SK-N-SH (cell line): ENCODE measurements at regions not wholly inside any gene's neighbourhood (a gene's known extent, or its start where the extent isn't known, plus 50 kb on each side); places are given as distances from the start of the nearest gene placed in this dataset.

Source experiments
- CTCF ChIA-PET: fragments of 300-600, 350-600 bp; formaldehyde crosslinking; extraction: SDS; loops from one replicate; lab custom pipeline; 2021; lab: Yijun Ruan, JAX
- POLR2A ChIA-PET: fragments of 350-600 bp; sonication (Branson Sonifier 250); formaldehyde crosslinking; extraction: SDS; loops from one replicate; lab custom pipeline; 2020; ENCODE audit warnings: antibody characterized with exemption, inconsistent platforms; lab: Yijun Ruan, JAX
- DNase-seq: peaks from one replicate; pipeline ENCODE4 v3.0.0; 2012
- H2AFZ ChIP-seq: fragments of 200-600 bp; sonication (generic); 2 replicates; pipeline ENCODE4 v1.8.1; 2016; ENCODE audit warnings: antibody characterized with exemption, mild to moderate bottlenecking, low read depth
- H3F3A ChIP-seq: fragments of 200-600 bp; sonication (generic); replicated peaks from 2 replicates; pipeline ENCODE3; 2016; ENCODE audit warnings: antibody characterized with exemption, mild to moderate bottlenecking; ENCODE audit not compliant: insufficient read depth
- H3K27ac ChIP-seq, 2 experiments: fragments of 200-500 bp in 1 of 2; fragments of 200-600 bp in 1 of 2; sonication (Bioruptor generic) in 1 of 2; sonication (generic), shearing (Covaris generic) in 1 of 2; 2 replicates each; pipeline versions ENCODE4 v1.5.1 to v1.6.1; 2014 to 2016; ENCODE audit warnings: low read depth in 2 of 2, inconsistent platforms in 1 of 2, low read length in 1 of 2, mild to moderate bottlenecking in 1 of 2, mixed read lengths in 1 of 2
- H3K27me3 ChIP-seq: fragments of 200-600 bp; sonication (generic), shearing (Covaris generic); 2 replicates; pipeline ENCODE4 v1.6.1; 2016; ENCODE audit warnings: mixed run types; ENCODE audit not compliant: insufficient read depth
- H3K36me3 ChIP-seq, 2 experiments: fragments of 200-500 bp in 1 of 2; fragments of 200-600 bp in 1 of 2; sonication (Bioruptor generic) in 1 of 2; sonication (generic) in 1 of 2; replicated peaks in 1 of 2; 2 replicates each; pipeline versions ENCODE3 to v1.5.1; 2014 to 2016; ENCODE audit warnings: low read length in 1 of 2, mild to moderate bottlenecking in 1 of 2; ENCODE audit not compliant: insufficient read depth in 2 of 2, control insufficient read depth in 1 of 2
- H3K4me1 ChIP-seq, 2 experiments: fragments of 200-500 bp in 1 of 2; fragments of 200-600 bp in 1 of 2; sonication (Bioruptor generic) in 1 of 2; sonication (generic), shearing (Covaris generic) in 1 of 2; 2 replicates each; pipeline versions ENCODE4 v1.5.1 to v1.6.1; 2014 to 2016; ENCODE audit warnings: low read depth in 1 of 2, low read length in 1 of 2, mixed run types in 1 of 2; ENCODE audit not compliant: insufficient read depth in 2 of 2, control insufficient read depth in 1 of 2
- H3K4me2 ChIP-seq: fragments of 200-600 bp; sonication (generic), shearing (Covaris generic); 2 replicates; pipeline ENCODE4 v1.6.1; 2017; ENCODE audit warnings: mixed run types
- H3K4me3 ChIP-seq, 2 experiments: fragments of 200-500 bp in 1 of 2; fragments of 200-600 bp in 1 of 2; sonication (Bioruptor generic) in 1 of 2; sonication (generic), shearing (Covaris generic) in 1 of 2; 2 replicates each; pipeline versions ENCODE4 v1.5.1 to v1.8.1; 2014 to 2016; ENCODE audit warnings: low read depth in 2 of 2, inconsistent platforms in 1 of 2, low read length in 1 of 2, mild to moderate bottlenecking in 1 of 2, mixed read lengths in 1 of 2, moderate library complexity in 1 of 2
- H3K79me2 ChIP-seq: fragments of 200-600 bp; sonication (generic); 2 replicates; pipeline ENCODE4 v1.8.1; 2017; ENCODE audit warnings: mild to moderate bottlenecking; ENCODE audit not compliant: insufficient read depth
- H3K9ac ChIP-seq: fragments of 200-600 bp; sonication (generic); 2 replicates; pipeline ENCODE4 v1.6.1; 2017; ENCODE audit warnings: mixed run types
- H3K9me2 ChIP-seq: fragments of 200-600 bp; sonication (generic); 2 replicates; pipeline ENCODE4 v1.6.1; 2017; ENCODE audit warnings: mixed run types
- H3K9me3 ChIP-seq: fragments of 200-600 bp; sonication (generic); 2 replicates; pipeline ENCODE4 v1.6.1; 2017; ENCODE audit warnings: mixed run types, mild to moderate bottlenecking, moderate library complexity
- H4K20me1 ChIP-seq: fragments of 200-600 bp; sonication (generic); 2 replicates; pipeline ENCODE4 v1.6.1; 2017; ENCODE audit warnings: mild to moderate bottlenecking, mixed run types; ENCODE audit not compliant: insufficient read depth
- FOXJ3 ChIP-seq: sonication (generic); formaldehyde crosslinking; IDR thresholded peaks from 2 replicates; pipeline ENCODE4 v1.5.1; 2020; ENCODE audit warnings: mild to moderate bottlenecking, missing genetic modification reagents
- GABPA ChIP-seq: IDR thresholded peaks from 2 replicates; pipeline ENCODE4 v1.4.0; 2012; ENCODE audit warnings: low read depth, mild to moderate bottlenecking
- GATA2 ChIP-seq: sonication (generic); formaldehyde crosslinking; IDR thresholded peaks from 2 replicates; pipeline ENCODE4 v1.5.0; 2020; ENCODE audit warnings: mild to moderate bottlenecking, missing genetic modification reagents
- JUND ChIP-seq: IDR thresholded peaks from 2 replicates; pipeline ENCODE4 v1.4.0; 2012
- MXI1 ChIP-seq: IDR thresholded peaks from 2 replicates; pipeline ENCODE4 v1.6.1; 2012; ENCODE audit warnings: mild to moderate bottlenecking, low read depth, low read length, improper control_type of control experiment
- NRF1 ChIP-seq: IDR thresholded peaks from 2 replicates; pipeline ENCODE4 v1.6.1; 2012; ENCODE audit warnings: low read depth, mild to moderate bottlenecking, low read length
- RCOR1 ChIP-seq: fragments of 150-350 bp; IDR thresholded peaks from 2 replicates; pipeline ENCODE4 v1.6.1; 2017; ENCODE audit warnings: antibody characterized with exemption, low read length
- SIN3A ChIP-seq: IDR thresholded peaks from 2 replicates; pipeline ENCODE4 v1.6.1; 2012; ENCODE audit warnings: low read depth, mild to moderate bottlenecking, low read length, moderate library complexity, borderline replicate concordance
- SMC3 ChIP-seq: IDR thresholded peaks from 2 replicates; pipeline ENCODE4 v1.6.1; 2012; ENCODE audit warnings: low read depth, low read length, improper control_type of control experiment
- TCF12 ChIP-seq: IDR thresholded peaks from 2 replicates; pipeline ENCODE4 v1.4.0; 2012
- YY1 ChIP-seq: IDR thresholded peaks from 2 replicates; pipeline ENCODE4 v1.4.0; 2012; ENCODE audit warnings: low read depth, mild to moderate bottlenecking
- WGBS: methylation state at CpG from one replicate; pipeline ENCODE4 v1.1.6; 2017; ENCODE audit warnings: low lambda C conversion rate; 5-methylcytosine and 5-hydroxymethylcytosine counted together
- TF ChIP-seq, protein P1 (sequence below): fragments of 150-350 bp; IDR thresholded peaks from 2 replicates; pipeline ENCODE4 v1.6.1; 2016; ENCODE audit warnings: mild to moderate bottlenecking, low read depth, low read length
- TF ChIP-seq, protein P2 (sequence below): fragments of 150-350 bp; IDR thresholded peaks from 2 replicates; pipeline ENCODE4 v1.6.1; 2017; ENCODE audit warnings: antibody characterized with exemption, low read length, low read depth, borderline replicate concordance
- TF ChIP-seq, protein P3 (sequence below): IDR thresholded peaks from 2 replicates; pipeline ENCODE4 v1.4.0; 2012; ENCODE audit warnings: low read depth, borderline replicate concordance
- TF ChIP-seq, protein P4 (sequence below): fragments of 200-600 bp; sonication (generic); IDR thresholded peaks from 2 replicates; pipeline ENCODE4 v1.6.1; 2017; ENCODE audit warnings: antibody characterized with exemption, mild to moderate bottlenecking, moderate library complexity
- TF ChIP-seq, protein P5 (sequence below): IDR thresholded peaks from 2 replicates; pipeline ENCODE4 v1.4.0; 2012; ENCODE audit warnings: low read depth, borderline replicate concordance
- TF ChIP-seq, protein P6 (sequence below): IDR thresholded peaks from 2 replicates; pipeline ENCODE4 v1.6.1; 2012; ENCODE audit warnings: mild to moderate bottlenecking, low read depth, low read length, moderate library complexity
- TF ChIP-seq, protein P7 (sequence below): IDR thresholded peaks from 2 replicates; pipeline ENCODE4; 2012

DNA sequence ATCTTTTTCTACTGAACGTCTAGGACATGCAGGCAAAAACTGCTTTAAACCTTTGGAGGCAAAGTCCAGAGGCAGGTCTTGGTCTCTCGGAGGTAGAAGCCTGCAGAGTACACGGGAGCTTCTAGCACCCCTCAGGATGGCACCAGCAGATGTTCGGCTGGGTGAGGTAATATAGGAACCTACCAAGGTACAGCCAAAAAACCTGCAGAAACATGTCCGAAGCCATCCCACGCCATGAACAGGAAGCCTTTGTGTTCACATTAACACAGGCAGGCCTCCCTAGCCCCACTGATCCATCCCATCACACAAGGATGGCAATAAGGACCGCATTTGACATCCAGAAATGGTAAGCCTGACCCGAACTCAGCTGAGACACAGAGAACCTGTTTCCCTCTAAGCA is 157.9 kb upstream of the HES1 start:
- CTCF ChIA-PET = no interaction called here
- Histone ChIP-seq H3K4me3 (no peak overlapping the region), H3K9me2 (no peaks in the 10 kb centered on the region), H3K79me2 (no peaks in the 10 kb centered on the region), H3K27ac (no peak overlapping the region), H3K27me3 (no peaks in the 10 kb centered on the region; the same call in 1 of the 2 replicates), H4K20me1 (no peaks in the 10 kb centered on the region), H3K9ac (no peak overlapping the region), H3K36me3 (no peaks in the 10 kb centered on the region), H2AFZ (no peak overlapping the region), H3K4me1 (no peaks in the 10 kb centered on the region), H3K4me2 (no peak overlapping the region), H3F3A (no peaks in the 10 kb centered on the region), H3K9me3 (no peaks in the 10 kb centered on the region)
- TF ChIP-seq, protein P1, sequence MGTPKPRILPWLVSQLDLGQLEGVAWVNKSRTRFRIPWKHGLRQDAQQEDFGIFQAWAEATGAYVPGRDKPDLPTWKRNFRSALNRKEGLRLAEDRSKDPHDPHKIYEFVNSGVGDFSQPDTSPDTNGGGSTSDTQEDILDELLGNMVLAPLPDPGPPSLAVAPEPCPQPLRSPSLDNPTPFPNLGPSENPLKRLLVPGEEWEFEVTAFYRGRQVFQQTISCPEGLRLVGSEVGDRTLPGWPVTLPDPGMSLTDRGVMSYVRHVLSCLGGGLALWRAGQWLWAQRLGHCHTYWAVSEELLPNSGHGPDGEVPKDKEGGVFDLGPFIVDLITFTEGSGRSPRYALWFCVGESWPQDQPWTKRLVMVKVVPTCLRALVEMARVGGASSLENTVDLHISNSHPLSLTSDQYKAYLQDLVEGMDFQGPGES = no peak
- TF ChIP-seq SIN3A = no peak
- TF ChIP-seq, protein P2, sequence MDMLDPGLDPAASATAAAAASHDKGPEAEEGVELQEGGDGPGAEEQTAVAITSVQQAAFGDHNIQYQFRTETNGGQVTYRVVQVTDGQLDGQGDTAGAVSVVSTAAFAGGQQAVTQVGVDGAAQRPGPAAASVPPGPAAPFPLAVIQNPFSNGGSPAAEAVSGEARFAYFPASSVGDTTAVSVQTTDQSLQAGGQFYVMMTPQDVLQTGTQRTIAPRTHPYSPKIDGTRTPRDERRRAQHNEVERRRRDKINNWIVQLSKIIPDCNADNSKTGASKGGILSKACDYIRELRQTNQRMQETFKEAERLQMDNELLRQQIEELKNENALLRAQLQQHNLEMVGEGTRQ = no peak
- no peak for TF ChIP-seq FOXJ3 (CRISPR knock-in tag)
- no peak for TF ChIP-seq YY1
- no peak for TF ChIP-seq MXI1
- TF ChIP-seq SMC3 = no peak
- TF ChIP-seq, protein P3, sequence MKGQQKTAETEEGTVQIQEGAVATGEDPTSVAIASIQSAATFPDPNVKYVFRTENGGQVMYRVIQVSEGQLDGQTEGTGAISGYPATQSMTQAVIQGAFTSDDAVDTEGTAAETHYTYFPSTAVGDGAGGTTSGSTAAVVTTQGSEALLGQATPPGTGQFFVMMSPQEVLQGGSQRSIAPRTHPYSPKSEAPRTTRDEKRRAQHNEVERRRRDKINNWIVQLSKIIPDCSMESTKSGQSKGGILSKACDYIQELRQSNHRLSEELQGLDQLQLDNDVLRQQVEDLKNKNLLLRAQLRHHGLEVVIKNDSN = no peak
- no peak for TF ChIP-seq TCF12
- TF ChIP-seq, protein P4, sequence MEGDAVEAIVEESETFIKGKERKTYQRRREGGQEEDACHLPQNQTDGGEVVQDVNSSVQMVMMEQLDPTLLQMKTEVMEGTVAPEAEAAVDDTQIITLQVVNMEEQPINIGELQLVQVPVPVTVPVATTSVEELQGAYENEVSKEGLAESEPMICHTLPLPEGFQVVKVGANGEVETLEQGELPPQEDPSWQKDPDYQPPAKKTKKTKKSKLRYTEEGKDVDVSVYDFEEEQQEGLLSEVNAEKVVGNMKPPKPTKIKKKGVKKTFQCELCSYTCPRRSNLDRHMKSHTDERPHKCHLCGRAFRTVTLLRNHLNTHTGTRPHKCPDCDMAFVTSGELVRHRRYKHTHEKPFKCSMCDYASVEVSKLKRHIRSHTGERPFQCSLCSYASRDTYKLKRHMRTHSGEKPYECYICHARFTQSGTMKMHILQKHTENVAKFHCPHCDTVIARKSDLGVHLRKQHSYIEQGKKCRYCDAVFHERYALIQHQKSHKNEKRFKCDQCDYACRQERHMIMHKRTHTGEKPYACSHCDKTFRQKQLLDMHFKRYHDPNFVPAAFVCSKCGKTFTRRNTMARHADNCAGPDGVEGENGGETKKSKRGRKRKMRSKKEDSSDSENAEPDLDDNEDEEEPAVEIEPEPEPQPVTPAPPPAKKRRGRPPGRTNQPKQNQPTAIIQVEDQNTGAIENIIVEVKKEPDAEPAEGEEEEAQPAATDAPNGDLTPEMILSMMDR = no peak
- TF ChIP-seq RCOR1 = no peak
- no peak for TF ChIP-seq NRF1
- TF ChIP-seq, protein P5, sequence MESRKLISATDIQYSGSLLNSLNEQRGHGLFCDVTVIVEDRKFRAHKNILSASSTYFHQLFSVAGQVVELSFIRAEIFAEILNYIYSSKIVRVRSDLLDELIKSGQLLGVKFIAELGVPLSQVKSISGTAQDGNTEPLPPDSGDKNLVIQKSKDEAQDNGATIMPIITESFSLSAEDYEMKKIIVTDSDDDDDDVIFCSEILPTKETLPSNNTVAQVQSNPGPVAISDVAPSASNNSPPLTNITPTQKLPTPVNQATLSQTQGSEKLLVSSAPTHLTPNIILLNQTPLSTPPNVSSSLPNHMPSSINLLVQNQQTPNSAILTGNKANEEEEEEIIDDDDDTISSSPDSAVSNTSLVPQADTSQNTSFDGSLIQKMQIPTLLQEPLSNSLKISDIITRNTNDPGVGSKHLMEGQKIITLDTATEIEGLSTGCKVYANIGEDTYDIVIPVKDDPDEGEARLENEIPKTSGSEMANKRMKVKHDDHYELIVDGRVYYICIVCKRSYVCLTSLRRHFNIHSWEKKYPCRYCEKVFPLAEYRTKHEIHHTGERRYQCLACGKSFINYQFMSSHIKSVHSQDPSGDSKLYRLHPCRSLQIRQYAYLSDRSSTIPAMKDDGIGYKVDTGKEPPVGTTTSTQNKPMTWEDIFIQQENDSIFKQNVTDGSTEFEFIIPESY = no peak
- TF ChIP-seq, protein P6, sequence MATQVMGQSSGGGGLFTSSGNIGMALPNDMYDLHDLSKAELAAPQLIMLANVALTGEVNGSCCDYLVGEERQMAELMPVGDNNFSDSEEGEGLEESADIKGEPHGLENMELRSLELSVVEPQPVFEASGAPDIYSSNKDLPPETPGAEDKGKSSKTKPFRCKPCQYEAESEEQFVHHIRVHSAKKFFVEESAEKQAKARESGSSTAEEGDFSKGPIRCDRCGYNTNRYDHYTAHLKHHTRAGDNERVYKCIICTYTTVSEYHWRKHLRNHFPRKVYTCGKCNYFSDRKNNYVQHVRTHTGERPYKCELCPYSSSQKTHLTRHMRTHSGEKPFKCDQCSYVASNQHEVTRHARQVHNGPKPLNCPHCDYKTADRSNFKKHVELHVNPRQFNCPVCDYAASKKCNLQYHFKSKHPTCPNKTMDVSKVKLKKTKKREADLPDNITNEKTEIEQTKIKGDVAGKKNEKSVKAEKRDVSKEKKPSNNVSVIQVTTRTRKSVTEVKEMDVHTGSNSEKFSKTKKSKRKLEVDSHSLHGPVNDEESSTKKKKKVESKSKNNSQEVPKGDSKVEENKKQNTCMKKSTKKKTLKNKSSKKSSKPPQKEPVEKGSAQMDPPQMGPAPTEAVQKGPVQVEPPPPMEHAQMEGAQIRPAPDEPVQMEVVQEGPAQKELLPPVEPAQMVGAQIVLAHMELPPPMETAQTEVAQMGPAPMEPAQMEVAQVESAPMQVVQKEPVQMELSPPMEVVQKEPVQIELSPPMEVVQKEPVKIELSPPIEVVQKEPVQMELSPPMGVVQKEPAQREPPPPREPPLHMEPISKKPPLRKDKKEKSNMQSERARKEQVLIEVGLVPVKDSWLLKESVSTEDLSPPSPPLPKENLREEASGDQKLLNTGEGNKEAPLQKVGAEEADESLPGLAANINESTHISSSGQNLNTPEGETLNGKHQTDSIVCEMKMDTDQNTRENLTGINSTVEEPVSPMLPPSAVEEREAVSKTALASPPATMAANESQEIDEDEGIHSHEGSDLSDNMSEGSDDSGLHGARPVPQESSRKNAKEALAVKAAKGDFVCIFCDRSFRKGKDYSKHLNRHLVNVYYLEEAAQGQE = no peak
- TF ChIP-seq GATA2 (CRISPR knock-in tag) = no peak
- no peak for TF ChIP-seq JUND
- TF ChIP-seq, protein P7, sequence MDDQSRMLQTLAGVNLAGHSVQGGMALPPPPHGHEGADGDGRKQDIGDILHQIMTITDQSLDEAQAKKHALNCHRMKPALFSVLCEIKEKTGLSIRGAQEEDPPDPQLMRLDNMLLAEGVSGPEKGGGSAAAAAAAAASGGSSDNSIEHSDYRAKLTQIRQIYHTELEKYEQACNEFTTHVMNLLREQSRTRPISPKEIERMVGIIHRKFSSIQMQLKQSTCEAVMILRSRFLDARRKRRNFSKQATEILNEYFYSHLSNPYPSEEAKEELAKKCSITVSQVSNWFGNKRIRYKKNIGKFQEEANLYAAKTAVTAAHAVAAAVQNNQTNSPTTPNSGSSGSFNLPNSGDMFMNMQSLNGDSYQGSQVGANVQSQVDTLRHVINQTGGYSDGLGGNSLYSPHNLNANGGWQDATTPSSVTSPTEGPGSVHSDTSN = no peak
- no peak for TF ChIP-seq GABPA
- 64% methylated on average over 8 of the region's 8 CpGs for WGBS
- no peak for DNase-seq
- POLR2A ChIA-PET = no interaction called here
